CD8-positive, alpha-beta memory T cell (primary cell): ENCODE measurements at regions not wholly inside any gene's neighbourhood (a gene's known extent, or its start where the extent isn't known, plus 50 kb on each side); places are given as distances from the start of the nearest gene placed in this dataset.

Experiments
- CTCF ChIA-PET: fragments of 350-600 bp; sonication (Branson Sonifier 250); formaldehyde crosslinking; loops from one replicate; lab custom pipeline; 2021; ENCODE audit warnings: antibody characterized with exemption; lab: Charles Lee
- POLR2A ChIA-PET: fragments of 350-600 bp; sonication (Branson Sonifier 250); formaldehyde crosslinking; loops from one replicate; lab custom pipeline; 2021; ENCODE audit warnings: antibody characterized with exemption; lab: Charles Lee
- DNase-seq, 5 donors: peaks; one replicate each; pipeline versions ENCODE4 v3.0.0 to v3.0.0-alpha.2; 2020 to 2022; ENCODE audit warnings: mixed read lengths in 1 of 5
- H3K27ac ChIP-seq: one replicate; pipeline ENCODE4 v1.7.0; 2013; ENCODE audit warnings: low read depth, mild to moderate bottlenecking, low read length, moderate library complexity
- H3K27me3 ChIP-seq: 2 replicates; pipeline ENCODE4 v1.7.0; 2013; ENCODE audit warnings: low read length, mild to moderate bottlenecking; ENCODE audit not compliant: insufficient read depth, poor library complexity, severe bottlenecking
- H3K36me3 ChIP-seq: 2 replicates; pipeline ENCODE4 v1.7.0; 2013; ENCODE audit warnings: mild to moderate bottlenecking, low read length, moderate library complexity; ENCODE audit not compliant: insufficient read depth
- H3K4me1 ChIP-seq: 2 replicates; pipeline ENCODE4 v1.7.0; 2013; ENCODE audit warnings: mild to moderate bottlenecking, low read length, moderate library complexity; ENCODE audit not compliant: insufficient read depth
- H3K4me3 ChIP-seq: 2 replicates; pipeline ENCODE4 v1.7.0; 2013; ENCODE audit warnings: mild to moderate bottlenecking, low read length
- H3K9me3 ChIP-seq: 2 replicates; pipeline ENCODE4 v1.7.0; 2013; ENCODE audit warnings: mild to moderate bottlenecking, low read length
- H3K27ac Mint-ChIP-seq, 8 donors: one replicate each; pipeline ENCODE4 v1.8.0; 2020 to 2021; ENCODE audit warnings: mixed read lengths in 8 of 8, mild to moderate bottlenecking in 6 of 8, inconsistent platforms in 3 of 8, moderate library complexity in 3 of 8
- H3K27me3 Mint-ChIP-seq, 2 donors: one replicate each; pipeline ENCODE4 v1.8.0; 2020 to 2021; ENCODE audit warnings: mixed read lengths in 2 of 2, mild to moderate bottlenecking in 1 of 2, moderate library complexity in 1 of 2
- H3K36me3 Mint-ChIP-seq, 3 donors: one replicate each; pipeline ENCODE4 v1.8.0; 2020 to 2021; ENCODE audit warnings: mixed read lengths in 3 of 3, inconsistent platforms in 1 of 3, mild to moderate bottlenecking in 1 of 3
- H3K4me1 Mint-ChIP-seq, 3 donors: one replicate each; pipeline ENCODE4 v1.8.0; 2020 to 2021; ENCODE audit warnings: mixed read lengths in 3 of 3, inconsistent platforms in 1 of 3, mild to moderate bottlenecking in 1 of 3
- H3K4me3 Mint-ChIP-seq, 7 donors: one replicate each; pipeline ENCODE4 v1.8.0; 2020 to 2021; ENCODE audit warnings: mixed read lengths in 7 of 7, mild to moderate bottlenecking in 6 of 7, moderate library complexity in 4 of 7, inconsistent platforms in 2 of 7
- H3K9me3 Mint-ChIP-seq, 5 donors: one replicate each; pipeline ENCODE4 v1.8.0; 2020 to 2022; ENCODE audit warnings: mixed read lengths in 5 of 5, mild to moderate bottlenecking in 3 of 5, moderate library complexity in 2 of 5, inconsistent platforms in 1 of 5

- Histone ChIP-seq H3K27me3 (no peaks in the 10 kb centered on the region), H3K9me3 (no peaks in the 10 kb centered on the region), H3K4me3 (no peak overlapping the region), H3K27ac (no peak overlapping the region), H3K36me3 (no peaks in the 10 kb centered on the region), H3K4me1 (no peaks in the 10 kb centered on the region)
- H3K36me3 Mint-ChIP-seq = no peaks in the 10 kb centered on the region
- peaks cover 0 to 3% (median 0%) of the 10 kb centered on the region in 5 donors for H3K9me3 Mint-ChIP-seq
- ChIA-PET CTCF (no interaction called here), POLR2A (no interaction called here)
- H3K4me3 Mint-ChIP-seq = no peak overlapping the region
- no peaks in the 10 kb centered on the region for H3K4me1 Mint-ChIP-seq
- no peak for DNase-seq
- no peak overlapping the region for H3K27ac Mint-ChIP-seq
- peaks cover 2 to 3% of the 10 kb centered on the region in 2 donors for H3K27me3 Mint-ChIP-seq
Observed at GRCh38 chr13:79267560-79267959, 138.5 kb downstream of the RBM26 start.

- no peak for DNase-seq
- Histone ChIP-seq H3K27me3 (no peaks in the 10 kb centered on the region), H3K4me1 (no peaks in the 10 kb centered on the region), H3K4me3 (no peak overlapping the region), H3K9me3 (no peaks in the 10 kb centered on the region), H3K36me3 (no peaks in the 10 kb centered on the region), H3K27ac (no peak overlapping the region)
- H3K4me3 Mint-ChIP-seq = no peak overlapping the region
- H3K27ac Mint-ChIP-seq = no peak overlapping the region
- CTCF ChIA-PET = no interaction called here
- H3K4me1 Mint-ChIP-seq = no peaks in the 10 kb centered on the region
- no peaks in the 10 kb centered on the region for H3K36me3 Mint-ChIP-seq
- H3K9me3 Mint-ChIP-seq = no peaks in the 10 kb centered on the region
- POLR2A ChIA-PET = no interaction called here
- peaks cover 0 to 15% of the 10 kb centered on the region in 2 donors for H3K27me3 Mint-ChIP-seq
Observed at GRCh38 chr13:79258489-79258888, 147.6 kb downstream of the RBM26 start.

- no peak overlapping the region for H3K4me3 ChIP-seq
- no peaks in the 10 kb centered on the region for H3K36me3 ChIP-seq
- Mint-ChIP-seq H3K9me3 (no peaks in the 10 kb centered on the region), H3K36me3 (no peaks in the 10 kb centered on the region), H3K4me1 (no peaks in the 10 kb centered on the region), H3K4me3 (no peak overlapping the region), H3K27ac (no peak overlapping the region), H3K27me3 (peaks cover 0 to 3% of the 10 kb centered on the region in 2 donors)
- POLR2A ChIA-PET = no interaction called here
- no peak for DNase-seq
- CTCF ChIA-PET = no interaction called here
- no peaks in the 10 kb centered on the region for H3K27me3 ChIP-seq
- no peak overlapping the region for H3K27ac ChIP-seq
- H3K9me3 ChIP-seq = no peaks in the 10 kb centered on the region
- H3K4me1 ChIP-seq = no peaks in the 10 kb centered on the region
Observed at GRCh38 chr13:79246578-79246949, 159.5 kb downstream of the RBM26 start.

GRCh38 chr13:79245937-79246577, 160.0 kb downstream of the RBM26 start:
- H3K27me3 ChIP-seq = no peaks in the 10 kb centered on the region
- POLR2A ChIA-PET = no interaction called here
- no peaks in the 10 kb centered on the region for H3K4me1 Mint-ChIP-seq
- H3K4me1 ChIP-seq = no peaks in the 10 kb centered on the region
- no peaks in the 10 kb centered on the region for H3K9me3 Mint-ChIP-seq
- no peak overlapping the region for H3K4me3 ChIP-seq
- H3K27ac Mint-ChIP-seq = no peak overlapping the region
- H3K27me3 Mint-ChIP-seq = peaks cover 0 to 6% of the 10 kb centered on the region in 2 donors
- no peak for DNase-seq
- H3K36me3 Mint-ChIP-seq = no peaks in the 10 kb centered on the region
- no peak overlapping the region for H3K4me3 Mint-ChIP-seq
- no peak overlapping the region for H3K27ac ChIP-seq
- CTCF ChIA-PET = no interaction called here
- no peaks in the 10 kb centered on the region for H3K9me3 ChIP-seq
- no peaks in the 10 kb centered on the region for H3K36me3 ChIP-seq

- ChIA-PET CTCF (no interaction called here), POLR2A (no interaction called here)
- Mint-ChIP-seq H3K4me1 (no peaks in the 10 kb centered on the region), H3K4me3 (no peak overlapping the region), H3K9me3 (no peaks in the 10 kb centered on the region), H3K27ac (no peak overlapping the region), H3K36me3 (no peaks in the 10 kb centered on the region), H3K27me3 (peaks cover 6% of the 10 kb centered on the region in 2 donors)
- Histone ChIP-seq H3K4me3 (no peak overlapping the region), H3K27ac (no peak overlapping the region), H3K36me3 (no peaks in the 10 kb centered on the region), H3K27me3 (no peaks in the 10 kb centered on the region), H3K9me3 (no peaks in the 10 kb centered on the region), H3K4me1 (no peaks in the 10 kb centered on the region)
- DNase-seq = no peak
Observed at GRCh38 chr13:79241697-79242096, 164.4 kb downstream of the RBM26 start.

GRCh38 chr13:79237981-79238380, 168.1 kb downstream of the RBM26 start:
- ChIA-PET POLR2A (no interaction called here), CTCF (no interaction called here)
- Mint-ChIP-seq H3K27ac (no peak overlapping the region), H3K9me3 (peaks cover 0 to 6% (median 1%) of the 10 kb centered on the region in 5 donors), H3K4me1 (no peaks in the 10 kb centered on the region), H3K27me3 (peaks cover 6 to 11% of the 10 kb centered on the region in 2 donors), H3K36me3 (peaks cover 0 to 5% (median 0%) of the 10 kb centered on the region in 3 donors), H3K4me3 (no peak overlapping the region)
- Histone ChIP-seq H3K9me3 (no peaks in the 10 kb centered on the region), H3K27ac (no peak overlapping the region), H3K4me1 (no peaks in the 10 kb centered on the region), H3K27me3 (no peaks in the 10 kb centered on the region), H3K36me3 (no peaks in the 10 kb centered on the region), H3K4me3 (no peak overlapping the region)
- no peak for DNase-seq

- no peak overlapping the region for H3K4me3 ChIP-seq
- CTCF ChIA-PET = no interaction called here
- H3K36me3 ChIP-seq = no peaks in the 10 kb centered on the region
Observed at GRCh38 chr13:79231887-79232286, 174.2 kb downstream of the RBM26 start.

GRCh38 chr13:79229761-79230160, 176.3 kb downstream of the RBM26 start:
- Histone ChIP-seq H3K27ac (no peak overlapping the region), H3K36me3 (no peaks in the 10 kb centered on the region), H3K27me3 (no peaks in the 10 kb centered on the region), H3K4me3 (no peak overlapping the region), H3K4me1 (no peaks in the 10 kb centered on the region), H3K9me3 (no peaks in the 10 kb centered on the region)
- Mint-ChIP-seq H3K27me3 (peaks cover 0 to 4% of the 10 kb centered on the region in 2 donors), H3K4me1 (no peaks in the 10 kb centered on the region), H3K36me3 (no peaks in the 10 kb centered on the region), H3K27ac (no peak overlapping the region), H3K4me3 (no peak overlapping the region), H3K9me3 (no peaks in the 10 kb centered on the region)
- CTCF ChIA-PET = no interaction called here
- DNase-seq = no peak
- POLR2A ChIA-PET = no interaction called here

More at GRCh38 chr13:79231887-79232286, 174.2 kb downstream of the RBM26 start:
- Mint-ChIP-seq H3K27ac (no peak overlapping the region), H3K4me1 (no peaks in the 10 kb centered on the region), H3K4me3 (no peak overlapping the region), H3K9me3 (peaks cover 0 to 6% (median 1%) of the 10 kb centered on the region in 5 donors), H3K36me3 (peaks cover 0 to 5% (median 0%) of the 10 kb centered on the region in 3 donors), H3K27me3 (peaks cover 0 to 9% of the 10 kb centered on the region in 2 donors)
- no peaks in the 10 kb centered on the region for H3K9me3 ChIP-seq
- POLR2A ChIA-PET = no interaction called here
- H3K4me1 ChIP-seq = no peaks in the 10 kb centered on the region
- H3K27me3 ChIP-seq = no peaks in the 10 kb centered on the region
- H3K27ac ChIP-seq = no peak overlapping the region
- DNase-seq = no peak
